Thymus (tissue), 11 donors: ENCODE measurements at regions not wholly inside any gene's neighbourhood (a gene's known extent, or its start where the extent isn't known, plus 50 kb on each side); places are given as distances from the start of the nearest gene placed in this dataset.

Experiments
- DNase-seq, 9 donors: peaks; one replicate each; pipeline ENCODE4 v3.0.0-alpha.2; 2013; ENCODE audit warnings: low spot score in 9 of 9, low read depth in 6 of 9, missing footprints in 1 of 9
- H3K27ac ChIP-seq, 2 donors: one replicate each; pipeline ENCODE4 v1.5.1; 2013; ENCODE audit warnings: control low read depth in 1 of 2, low read depth in 1 of 2, low read length in 1 of 2, mild to moderate bottlenecking in 1 of 2, moderate library complexity in 1 of 2
- H3K27me3 ChIP-seq, 2 donors: one replicate each; pipeline ENCODE4 v1.5.1; 2013; ENCODE audit warnings: low read length in 1 of 2; ENCODE audit not compliant: control insufficient read depth in 2 of 2, insufficient read depth in 1 of 2
- H3K36me3 ChIP-seq, 2 donors: one replicate each; pipeline ENCODE4 v1.5.1; 2013; ENCODE audit warnings: low read length in 1 of 2, mild to moderate bottlenecking in 1 of 2, moderate library complexity in 1 of 2; ENCODE audit not compliant: control insufficient read depth in 2 of 2, insufficient read depth in 2 of 2
- H3K4me1 ChIP-seq, 2 donors: one replicate each; pipeline ENCODE4 v1.5.1; 2013; ENCODE audit warnings: low read length in 2 of 2; ENCODE audit not compliant: control insufficient read depth in 2 of 2, insufficient read depth in 2 of 2
- H3K4me3 ChIP-seq, 2 donors: one replicate each; pipeline ENCODE4 v1.5.1; 2013; ENCODE audit warnings: low read length in 2 of 2, control low read depth in 1 of 2, mild to moderate bottlenecking in 1 of 2
- H3K9me3 ChIP-seq, 2 donors: one replicate each; pipeline ENCODE4 v1.5.1; 2013; ENCODE audit warnings: low read length in 1 of 2, mild to moderate bottlenecking in 1 of 2; ENCODE audit not compliant: control insufficient read depth in 2 of 2, insufficient read depth in 1 of 2
- WGBS: extraction: QIAGEN DNeasy Blood & Tissue Kit; methylation state at CpG from one replicate; pipeline ENCODE4 v1.1.7; 2013; 5-methylcytosine and 5-hydroxymethylcytosine counted together
- donor health status: healthy.

DNA sequence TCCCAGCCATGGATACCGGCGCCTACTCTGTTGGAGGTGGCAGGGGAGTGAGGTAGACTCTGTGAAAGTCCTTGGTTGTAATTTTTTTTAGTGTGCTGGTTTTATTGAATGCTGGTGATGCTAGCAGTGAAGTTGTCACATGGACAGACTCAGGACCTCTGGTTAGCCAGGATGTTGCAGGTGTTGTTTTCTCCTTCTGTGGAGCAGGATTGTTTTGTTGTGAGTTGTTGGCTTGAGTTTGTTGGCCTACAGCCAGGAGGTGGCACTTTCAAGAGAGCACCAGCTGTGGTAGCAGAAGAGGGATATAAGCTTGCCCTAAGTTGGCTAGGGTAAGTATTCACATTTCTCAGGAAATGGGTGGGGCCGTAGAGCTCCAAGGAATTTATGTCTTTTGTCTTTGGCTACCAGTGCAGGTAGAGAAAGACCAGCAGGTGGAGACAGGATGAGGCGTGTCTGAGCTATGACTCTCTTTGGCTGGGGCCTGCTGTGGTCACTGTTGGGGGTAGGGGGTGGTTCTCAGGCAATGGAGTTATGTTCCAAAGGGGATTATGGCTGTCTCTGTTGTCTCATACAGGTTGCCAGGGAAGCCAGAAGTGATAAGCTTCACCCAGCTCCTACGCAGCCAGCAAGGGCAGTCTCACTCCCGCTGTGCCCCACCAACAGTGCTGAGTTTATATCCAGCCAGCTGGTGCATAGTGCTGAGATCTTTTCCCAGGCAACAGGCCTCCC, 248.7 kb downstream of the TAF11L14 start:
- no peaks in the 10 kb centered on the region for H3K27me3 ChIP-seq
- H3K27ac ChIP-seq = no peak overlapping the region
- H3K36me3 ChIP-seq = no peaks in the 10 kb centered on the region
- DNase-seq = no peak
- H3K4me1 ChIP-seq = no peaks in the 10 kb centered on the region
- 95% methylated on average over 6 of the region's 6 CpGs for WGBS
- H3K9me3 ChIP-seq = peaks cover 0 to 7% of the 10 kb centered on the region in 2 donors
- H3K4me3 ChIP-seq = no peak overlapping the region

DNA sequence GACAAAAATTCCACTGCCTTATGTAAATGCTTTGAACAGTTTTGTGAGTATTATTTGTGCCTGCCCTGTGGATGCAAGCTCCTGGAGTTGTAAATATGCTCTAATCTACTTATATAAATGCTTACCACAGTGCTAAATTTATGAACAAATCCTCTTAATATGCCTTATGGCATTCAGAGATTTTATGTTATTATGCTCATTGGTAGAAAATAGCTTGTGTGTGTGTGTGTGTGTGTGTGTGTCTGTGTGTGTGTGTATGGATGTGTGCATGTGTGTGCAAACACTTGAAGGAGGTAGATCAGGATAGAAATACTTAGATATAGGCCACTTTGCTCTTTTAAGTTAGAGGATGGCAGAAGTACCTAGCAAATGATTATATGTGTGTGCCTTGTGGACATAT, 253.9 kb downstream of the TAF11L14 start:
- H3K36me3 ChIP-seq = no peaks in the 10 kb centered on the region
- no peaks in the 10 kb centered on the region for H3K27me3 ChIP-seq
- H3K27ac ChIP-seq = no peak overlapping the region
- no peaks in the 10 kb centered on the region for H3K9me3 ChIP-seq
- no peak for DNase-seq
- no peaks in the 10 kb centered on the region for H3K4me1 ChIP-seq
- no peak overlapping the region for H3K4me3 ChIP-seq

DNA sequence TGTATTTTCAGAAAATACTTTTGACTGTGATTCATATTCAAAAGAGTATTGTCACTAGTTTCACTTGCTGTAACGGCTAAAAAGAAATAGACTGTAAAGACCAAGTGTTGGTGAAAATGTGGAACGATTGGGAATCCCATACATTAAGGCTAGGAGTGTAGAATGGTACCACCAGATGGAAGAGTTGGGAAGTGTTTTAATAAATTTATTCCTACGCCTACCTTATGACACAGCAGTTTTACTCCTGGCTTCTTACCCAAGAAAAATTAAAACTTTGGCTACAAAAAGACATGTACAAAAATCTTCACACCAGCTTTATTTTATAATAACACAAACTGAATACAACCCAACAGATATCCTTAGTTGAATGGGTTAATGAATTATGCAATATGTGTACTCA, 256.2 kb downstream of the TAF11L14 start:
- Histone ChIP-seq H3K27me3 (no peaks in the 10 kb centered on the region), H3K4me1 (no peaks in the 10 kb centered on the region), H3K27ac (no peak overlapping the region), H3K36me3 (no peaks in the 10 kb centered on the region), H3K4me3 (no peak overlapping the region), H3K9me3 (no peaks in the 10 kb centered on the region)
- WGBS = 95% methylated on average over 3 of the region's 3 CpGs
- DNase-seq = no peak

DNA sequence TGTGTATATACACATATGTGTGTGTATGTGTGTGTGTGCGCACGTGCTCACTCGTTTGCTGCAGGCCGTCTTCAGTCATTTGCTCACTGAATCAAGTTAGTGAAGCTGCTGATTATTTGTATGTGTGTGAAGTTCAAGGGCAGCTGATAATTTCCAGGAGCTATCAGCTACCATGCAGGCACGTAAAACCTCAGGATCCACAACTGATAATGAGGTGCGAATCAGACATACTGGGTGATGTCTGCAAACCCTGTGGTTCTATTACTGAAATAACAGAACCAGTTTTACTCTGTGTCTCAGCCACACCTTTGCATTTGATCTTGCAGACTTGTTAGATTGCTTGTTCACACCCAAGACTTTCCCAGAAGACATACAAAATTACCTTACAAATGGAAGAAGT, 257.6 kb downstream of the TAF11L14 start:
- Histone ChIP-seq H3K27ac (no peak overlapping the region), H3K27me3 (no peaks in the 10 kb centered on the region), H3K4me3 (no peak overlapping the region), H3K36me3 (no peaks in the 10 kb centered on the region), H3K9me3 (no peaks in the 10 kb centered on the region), H3K4me1 (no peaks in the 10 kb centered on the region)
- WGBS = 95% methylated on average over 6 of the region's 6 CpGs
- DNase-seq = no peak

DNA sequence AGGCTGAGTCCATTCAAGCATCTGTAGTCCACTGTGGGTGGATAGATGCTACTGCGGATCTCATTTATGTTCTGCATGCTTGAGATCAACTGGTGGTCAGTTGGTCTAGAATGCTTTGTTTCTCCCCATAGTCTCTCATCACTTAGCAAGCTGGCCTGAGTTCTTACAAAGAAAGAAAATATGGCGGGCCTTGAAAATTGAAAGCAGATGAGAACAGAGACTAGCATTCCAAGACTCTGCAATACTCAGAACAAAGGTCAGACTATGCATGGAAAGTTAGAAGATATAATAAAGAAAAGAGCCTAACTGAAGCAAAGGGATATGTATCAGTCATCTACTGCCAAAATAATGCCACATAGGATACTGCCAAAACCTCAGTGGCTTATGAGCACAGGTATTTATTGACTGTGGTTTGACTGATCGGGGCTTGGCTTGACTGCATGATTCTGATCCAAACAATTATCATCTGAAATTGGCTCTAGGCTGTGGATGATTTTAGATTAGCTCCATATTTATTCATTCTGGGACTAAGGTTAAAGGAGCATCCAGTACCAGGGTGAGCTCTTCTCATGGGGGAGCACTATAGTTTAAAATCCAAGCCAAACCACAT, 258.9 kb downstream of the TAF11L14 start:
- no peaks in the 10 kb centered on the region for H3K4me1 ChIP-seq
- H3K27ac ChIP-seq = no peak overlapping the region
- WGBS = 80% methylated on average over 3 of the region's 3 CpGs
- H3K9me3 ChIP-seq = no peaks in the 10 kb centered on the region
- no peaks in the 10 kb centered on the region for H3K27me3 ChIP-seq
- H3K36me3 ChIP-seq = no peaks in the 10 kb centered on the region
- DNase-seq = no peak
- H3K4me3 ChIP-seq = no peak overlapping the region

DNA sequence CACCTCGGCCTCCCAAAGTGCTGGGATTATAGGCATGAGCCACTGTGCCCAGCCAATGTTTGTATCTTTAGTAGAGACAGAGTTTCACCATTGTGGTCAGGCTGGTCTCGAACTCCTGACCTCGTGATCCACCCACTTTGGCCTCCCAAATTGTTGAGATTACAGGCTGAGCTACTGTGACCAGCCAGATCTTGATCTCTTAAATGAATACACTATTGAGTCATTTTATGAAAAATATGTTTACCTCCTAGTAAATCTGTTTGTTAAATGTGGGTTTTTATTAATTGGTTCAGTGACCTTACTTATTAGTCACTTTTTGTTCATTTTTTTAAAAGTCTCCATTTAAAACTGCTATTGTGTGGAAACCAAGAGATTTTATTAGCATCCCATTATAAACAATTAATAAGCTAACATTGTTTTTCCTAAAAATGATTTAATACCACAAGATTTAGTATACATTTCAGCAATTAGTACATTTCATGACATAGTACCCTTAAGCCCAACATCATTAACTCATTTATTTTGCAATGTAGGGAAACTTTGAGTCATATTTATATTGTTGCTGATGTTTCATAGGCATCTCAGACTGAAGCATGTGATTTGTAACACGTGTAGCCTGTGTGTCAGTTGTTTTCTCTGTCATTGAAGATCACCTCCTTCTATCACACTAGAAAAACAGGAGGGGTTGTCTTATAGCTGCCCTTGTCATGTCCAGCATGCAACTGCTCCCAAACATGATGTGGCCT, 261.2 kb downstream of the TAF11L14 start:
- WGBS = 89% methylated on average over 4 of the region's 4 CpGs
- H3K27me3 ChIP-seq = no peaks in the 10 kb centered on the region
- DNase-seq = no peak
- no peak overlapping the region for H3K4me3 ChIP-seq
- H3K36me3 ChIP-seq = no peaks in the 10 kb centered on the region
- H3K27ac ChIP-seq = no peak overlapping the region
- no peaks in the 10 kb centered on the region for H3K4me1 ChIP-seq
- no peaks in the 10 kb centered on the region for H3K9me3 ChIP-seq

DNA sequence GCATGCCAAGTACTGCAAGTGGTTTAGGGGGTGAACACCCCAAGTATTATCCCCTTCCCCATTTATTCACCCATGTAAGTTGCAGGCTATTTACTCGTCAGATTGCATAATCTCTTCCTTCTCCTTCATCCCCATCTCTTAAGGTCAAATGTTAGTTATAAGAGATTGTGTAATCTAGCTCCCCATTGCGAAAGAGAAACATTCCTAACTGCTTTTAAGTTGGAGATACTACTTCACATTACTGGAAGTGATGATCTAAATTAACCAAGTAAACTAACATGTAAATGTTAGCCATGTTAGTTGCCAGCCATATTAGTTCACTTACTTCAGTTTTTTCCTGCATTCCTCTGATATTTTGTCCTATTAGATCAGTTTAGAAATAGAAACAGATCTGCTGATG, 262.3 kb downstream of the TAF11L14 start:
- Histone ChIP-seq H3K36me3 (no peaks in the 10 kb centered on the region), H3K27me3 (no peaks in the 10 kb centered on the region), H3K9me3 (no peaks in the 10 kb centered on the region), H3K27ac (no peak overlapping the region), H3K4me1 (no peaks in the 10 kb centered on the region), H3K4me3 (no peak overlapping the region)
- DNase-seq = no peak
- WGBS = 89% methylated on average over 2 of the region's 2 CpGs

DNA sequence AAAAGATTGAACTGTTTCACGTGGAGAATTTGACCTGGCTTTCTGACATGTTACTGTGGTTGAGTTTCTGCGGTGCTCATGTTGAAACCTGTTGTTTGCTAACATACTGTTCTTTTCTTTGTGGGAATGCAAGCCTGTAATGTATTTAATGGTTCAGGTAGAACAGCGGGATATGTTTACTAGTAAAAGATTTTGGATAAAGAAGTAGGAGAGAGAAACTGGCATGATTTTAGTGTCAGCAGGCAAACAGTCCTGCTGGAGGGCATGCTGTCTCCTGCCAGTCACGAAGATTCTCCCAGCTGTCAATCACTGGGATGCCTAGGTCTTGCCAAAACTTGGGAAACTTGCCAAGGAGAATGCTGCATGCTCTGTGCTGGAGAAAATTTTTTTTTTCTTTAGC, 263.5 kb downstream of the TAF11L14 start:
- H3K27ac ChIP-seq = no peak overlapping the region
- no peaks in the 10 kb centered on the region for H3K36me3 ChIP-seq
- DNase-seq = peak in 1 of 9 donors; percentile 2
- H3K9me3 ChIP-seq = no peaks in the 10 kb centered on the region
- WGBS = 87% methylated on average over 4 of the region's 4 CpGs
- H3K4me3 ChIP-seq = no peak overlapping the region
- H3K4me1 ChIP-seq = no peaks in the 10 kb centered on the region
- H3K27me3 ChIP-seq = no peaks in the 10 kb centered on the region

DNA sequence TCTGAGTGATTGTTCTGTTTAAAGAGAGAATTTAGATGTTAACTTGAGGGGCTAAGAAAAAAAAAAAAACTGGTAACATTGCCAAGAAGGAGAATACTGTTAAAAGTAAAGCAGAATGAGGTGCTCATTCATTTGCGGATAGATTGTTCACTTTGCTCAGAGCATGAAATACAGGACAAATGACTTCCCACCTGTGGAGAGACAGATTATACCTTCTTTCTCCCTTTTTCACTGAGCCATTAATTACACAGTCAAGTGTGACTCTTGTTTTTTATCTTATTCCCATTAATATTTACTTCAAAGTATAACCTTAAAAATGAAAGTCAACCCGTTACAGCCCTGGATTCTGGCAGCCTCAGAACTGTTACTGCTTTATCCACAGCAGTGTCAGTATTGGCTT, 264.5 kb downstream of the TAF11L14 start:
- 48% methylated on average over 2 of the region's 2 CpGs for WGBS
- no peaks in the 10 kb centered on the region for H3K27me3 ChIP-seq
- no peak for DNase-seq
- H3K9me3 ChIP-seq = no peaks in the 10 kb centered on the region
- H3K4me3 ChIP-seq = no peak overlapping the region
- H3K4me1 ChIP-seq = no peaks in the 10 kb centered on the region
- H3K27ac ChIP-seq = no peak overlapping the region
- H3K36me3 ChIP-seq = no peaks in the 10 kb centered on the region
